SK-N-MC (cell line): ENCODE measurements at regions not wholly inside any gene's neighbourhood (a gene's known extent, or its start where the extent isn't known, plus 50 kb on each side); places are given as distances from the start of the nearest gene placed in this dataset.
"Not testable (repeated sequence)": the region's sequence is repeated elsewhere in the genome, so short reads cannot be mapped to it uniquely, and the experiment has no call there.

Experiments
- DNase-seq: peaks from one replicate; pipeline ENCODE4 v3.0.0-alpha.2; 2011; ENCODE audit warnings: low read depth, low spot score
- H3K27ac ChIP-seq: fragments of 200-600 bp; sonication (generic); 2 replicates; pipeline ENCODE4 v1.5.1; 2016; ENCODE audit warnings: mixed run types
- H3K36me3 ChIP-seq: fragments of 200-600 bp; sonication (generic); 2 replicates; pipeline ENCODE4 v1.6.1; 2017; ENCODE audit warnings: antibody characterized with exemption, low read length, mixed read lengths; ENCODE audit not compliant: insufficient read depth
- H3K4me3 ChIP-seq: fragments of 200-600 bp; sonication (generic); 2 replicates; pipeline ENCODE4 v1.5.1; 2016
- H3K9ac ChIP-seq: fragments of 200-600 bp; sonication (generic); 2 replicates; pipeline ENCODE4 v1.8.0; 2017; ENCODE audit warnings: mixed run types, mixed read lengths; ENCODE audit not compliant: insufficient read length
- H3K9me3 ChIP-seq: fragments of 200-600 bp; sonication (generic); 2 replicates; pipeline ENCODE4 v1.6.1; 2017; ENCODE audit warnings: low read depth, mild to moderate bottlenecking, antibody characterized with exemption, low read length, moderate library complexity, mixed read lengths
- EZH2 ChIP-seq: fragments of 200-600 bp; sonication (generic); IDR thresholded peaks from one replicate; pipeline ENCODE4 v1.6.1; 2017; ENCODE audit warnings: antibody characterized with exemption
- FOXP2 ChIP-seq: optimal IDR thresholded peaks from 2 replicates; pipeline ENCODE3; 2011; ENCODE audit warnings: mild to moderate bottlenecking, moderate library complexity; ENCODE audit not compliant: insufficient read depth; ENCODE audit errors: extremely low read length, control extremely low read depth
- POLR2AphosphoS5 ChIP-seq: IDR thresholded peaks from 2 replicates; pipeline ENCODE4 v1.6.1; 2012; ENCODE audit warnings: mild to moderate bottlenecking, low read depth, low read length, borderline replicate concordance

GRCh38 chrX:40863671-40864070, 128.3 kb upstream of the MED14 start:
- TF ChIP-seq FOXP2 = no peak
- no peak for TF ChIP-seq EZH2
- no peak for TF ChIP-seq POLR2AphosphoS5
- Histone ChIP-seq H3K4me3 (no peak overlapping the region), H3K9ac (no peak overlapping the region), H3K9me3 (no peaks in the 10 kb centered on the region; the same call in 1 of the 2 replicates), H3K27ac (no peak overlapping the region), H3K36me3 (no peaks in the 10 kb centered on the region)
- DNase-seq = no peak

GRCh38 chrX:40864972-40865371, 129.6 kb upstream of the MED14 start:
- Histone ChIP-seq H3K9ac (no peak overlapping the region), H3K27ac (no peak overlapping the region), H3K4me3 (no peak overlapping the region), H3K9me3 (no peaks in the 10 kb centered on the region; the same call in 1 of the 2 replicates), H3K36me3 (no peaks in the 10 kb centered on the region)
- TF ChIP-seq POLR2AphosphoS5 (no peak), FOXP2 (no peak), EZH2 (no peak)
- DNase-seq = no peak

- TF ChIP-seq POLR2AphosphoS5 (no peak), EZH2 (no peak), FOXP2 (no peak)
- no peaks in the 10 kb centered on the region; the same call in 1 of the 2 replicates for H3K9me3 ChIP-seq
- H3K36me3 ChIP-seq = no peaks in the 10 kb centered on the region
- no peak overlapping the region for H3K4me3 ChIP-seq
- H3K27ac ChIP-seq = no peak overlapping the region
- no peak for DNase-seq
- H3K9ac ChIP-seq = no peak overlapping the region
Measured at GRCh38 chrX:40866893-40867292, 131.6 kb upstream of the MED14 start.

GRCh38 chrX:40867352-40867751, 132.0 kb upstream of the MED14 start:
- no peaks in the 10 kb centered on the region; the same call in 1 of the 2 replicates for H3K9me3 ChIP-seq
- no peak overlapping the region for H3K27ac ChIP-seq
- TF ChIP-seq POLR2AphosphoS5 (no peak), FOXP2 (no peak), EZH2 (no peak)
- DNase-seq = no peak
- no peak overlapping the region for H3K4me3 ChIP-seq
- no peaks in the 10 kb centered on the region for H3K36me3 ChIP-seq
- H3K9ac ChIP-seq = no peak overlapping the region

- H3K4me3 ChIP-seq = no peak overlapping the region
- H3K9ac ChIP-seq = no peak overlapping the region
- no peak for TF ChIP-seq EZH2
- TF ChIP-seq POLR2AphosphoS5 = no peak
- TF ChIP-seq FOXP2 = no peak
- DNase-seq = no peak
- H3K27ac ChIP-seq = no peak overlapping the region
- H3K36me3 ChIP-seq = no peaks in the 10 kb centered on the region
- no peaks in the 10 kb centered on the region; the same call in 1 of the 2 replicates for H3K9me3 ChIP-seq
Measured at GRCh38 chrX:40868868-40869267, 133.5 kb upstream of the MED14 start.

GRCh38 chrX:40870982-40871381, 135.6 kb upstream of the MED14 start:
- not testable (repeated sequence) for H3K9ac ChIP-seq, H3K27ac ChIP-seq, DNase-seq

GRCh38 chrX:40871385-40872082, 136.2 kb upstream of the MED14 start:
- no peak for DNase-seq
- TF ChIP-seq EZH2 (no peak), POLR2AphosphoS5 (no peak), FOXP2 (no peak)
- Histone ChIP-seq H3K9me3 (no peaks in the 10 kb centered on the region; the same call in 1 of the 2 replicates), H3K4me3 (peak overlapping the region; percentile 24; the same call in 1 of the 2 replicates), H3K9ac (no peak overlapping the region), H3K27ac (peak overlapping the region; percentile 30; the same call in 1 of the 2 replicates), H3K36me3 (no peaks in the 10 kb centered on the region)

More at GRCh38 chrX:40870982-40871381, 135.6 kb upstream of the MED14 start:
- H3K36me3 ChIP-seq, H3K9me3 ChIP-seq, H3K4me3 ChIP-seq: not testable (repeated sequence)

GRCh38 chrX:40872351-40872750, 137.0 kb upstream of the MED14 start:
- no peaks in the 10 kb centered on the region for H3K36me3 ChIP-seq
- no peak overlapping the region; the same call in 1 of the 2 replicates for H3K27ac ChIP-seq
- H3K4me3 ChIP-seq = no peak overlapping the region
- no peak for DNase-seq
- H3K9me3 ChIP-seq = no peaks in the 10 kb centered on the region; the same call in 1 of the 2 replicates
- TF ChIP-seq EZH2 = no peak
- no peak for TF ChIP-seq POLR2AphosphoS5
- H3K9ac ChIP-seq = no peak overlapping the region

GRCh38 chrX:40875476-40875875, 140.1 kb upstream of the MED14 start:
- no peak overlapping the region for H3K27ac ChIP-seq
- no peaks in the 10 kb centered on the region for H3K36me3 ChIP-seq
- H3K9me3 ChIP-seq = no peaks in the 10 kb centered on the region
- TF ChIP-seq EZH2 (no peak), FOXP2 (no peak)
- no peak overlapping the region for H3K4me3 ChIP-seq
- H3K9ac ChIP-seq = no peak overlapping the region
- no peak for DNase-seq

- Histone ChIP-seq H3K9ac (no peak overlapping the region), H3K27ac (no peak overlapping the region), H3K36me3 (no peaks in the 10 kb centered on the region), H3K4me3 (peak overlapping the region; percentile 22), H3K9me3 (no peaks in the 10 kb centered on the region)
- TF ChIP-seq EZH2 (no peak), FOXP2 (no peak)
- no peak for DNase-seq
Measured at GRCh38 chrX:40877887-40878286, 142.5 kb upstream of the MED14 start.
